GM12873 (cell line): ENCODE measurements at regions not wholly inside any gene's neighbourhood (a gene's known extent, or its start where the extent isn't known, plus 50 kb on each side); places are given as distances from the start of the nearest gene placed in this dataset.

Experiments
- CTCF ChIP-seq: IDR thresholded peaks from 2 replicates; pipeline ENCODE4 v1.5.1; 2012; ENCODE audit warnings: low read depth, mild to moderate bottlenecking, moderate library complexity, low read length, control low read depth; ENCODE audit not compliant: insufficient read depth; ENCODE audit errors: missing control alignments

DNA sequence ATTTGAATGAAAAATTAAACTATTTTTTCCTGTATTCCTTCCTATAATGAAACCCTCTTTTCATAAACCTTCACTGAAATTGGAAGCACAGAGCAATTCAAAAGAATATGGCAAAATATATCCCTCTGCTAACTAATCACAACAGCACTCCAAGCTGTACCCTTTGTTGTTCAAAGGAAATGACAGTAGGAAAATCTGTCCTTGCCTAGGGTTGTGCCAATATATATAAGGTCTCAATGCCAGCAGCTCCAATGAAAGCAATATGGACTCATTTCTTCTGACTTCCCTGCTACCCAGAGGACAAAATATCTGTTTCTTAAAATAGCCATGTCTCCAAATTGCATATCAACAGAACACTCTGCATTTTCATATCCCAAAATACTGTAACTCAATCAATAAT is 373.9 kb upstream of the MC4R start:
- TF ChIP-seq CTCF = no peak

DNA sequence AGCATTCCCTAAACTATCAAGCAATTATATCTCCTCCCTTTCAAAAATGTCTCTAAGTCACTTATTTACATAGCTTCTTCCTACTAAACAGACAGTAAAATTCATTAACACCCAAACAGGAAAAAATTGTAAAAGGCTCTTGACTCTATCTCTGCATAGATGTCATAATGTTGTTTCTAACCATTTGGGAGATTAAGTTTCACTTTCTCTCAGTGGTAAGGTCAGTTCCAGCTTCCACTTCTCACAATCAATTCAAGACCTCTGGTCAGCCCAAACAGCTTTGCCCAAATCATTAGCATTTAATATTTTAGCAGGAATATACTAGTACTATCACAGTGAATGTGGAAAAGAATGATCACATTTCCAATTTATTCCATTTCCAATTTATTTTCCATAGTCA is 374.3 kb upstream of the MC4R start:
- TF ChIP-seq CTCF = no peak

- TF ChIP-seq CTCF = no peak
Observed at GRCh38 chr18:60753753-60754152, 381.2 kb upstream of the MC4R start.

GRCh38 chr18:60754413-60755009 is 381.9 kb upstream of the MC4R start:
- no peak for TF ChIP-seq CTCF

DNA sequence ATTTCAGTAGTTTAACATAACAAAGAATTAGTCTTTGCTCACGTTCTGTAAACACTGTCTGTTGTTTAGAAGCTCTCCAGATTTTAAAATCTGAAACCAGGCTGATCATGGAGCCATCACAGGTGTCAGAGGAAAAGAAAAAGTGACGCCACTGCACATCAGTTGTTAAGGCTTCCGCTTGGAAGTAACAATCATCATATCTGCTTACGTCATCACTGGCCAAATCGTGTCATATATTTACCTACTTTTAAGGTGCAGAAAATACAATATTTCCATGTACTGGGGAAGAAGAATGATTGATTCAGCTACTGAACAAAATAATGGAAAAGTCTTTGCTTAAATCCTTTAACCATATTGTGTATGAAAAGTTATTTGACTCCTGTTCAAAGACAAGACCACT is 382.6 kb upstream of the MC4R start:
- no peak for TF ChIP-seq CTCF

GRCh38 chr18:60775978-60776377 is 403.4 kb upstream of the MC4R start:
- TF ChIP-seq CTCF = no peak

DNA sequence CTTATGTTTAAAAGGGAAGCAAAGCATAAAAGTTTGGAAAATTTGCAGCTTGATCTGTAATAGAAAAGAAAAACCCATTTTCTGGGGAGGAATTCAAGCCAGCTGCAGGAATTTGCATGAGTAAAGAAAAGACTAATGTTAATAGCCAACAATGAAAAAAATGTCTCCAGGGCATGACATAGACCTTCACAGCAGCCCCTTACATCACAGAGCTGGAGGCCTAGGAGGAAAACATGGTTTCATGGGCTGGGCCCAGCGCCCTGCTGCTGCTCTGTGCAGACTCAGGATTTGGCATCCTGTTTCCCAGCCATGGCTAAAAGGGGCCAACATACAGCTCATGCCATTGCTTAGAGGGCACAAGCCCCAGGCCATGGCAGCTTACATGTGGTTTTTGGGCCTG is 411.6 kb upstream of the MC4R start:
- TF ChIP-seq CTCF = no peak
